IMR-90 (cell line): ENCODE measurements at regions not wholly inside any gene's neighbourhood (a gene's known extent, or its start where the extent isn't known, plus 50 kb on each side); places are given as distances from the start of the nearest gene placed in this dataset.

ENCODE experiments used
- ATAC-seq: fragments of 200-7000 bp; cut with Tn5 transposase; 2 replicates; pipeline ENCODE4 v1.9.1; 2020; ENCODE audit warnings: low read depth, mild to moderate bottlenecking, moderate library complexity
- BruUV-seq: library from RNA; stranded (reverse); fragments of 400-500 nt; replicated peaks from 2 replicates; lab custom pipeline; 2021; lab: Mats Ljungman, UMichigan
- CTCF ChIA-PET: fragments of 300-600 bp; formaldehyde crosslinking; extraction: SDS; loops from one replicate; lab custom pipeline; 2021; ENCODE audit warnings: antibody characterized with exemption; lab: Yijun Ruan, JAX
- POLR2A ChIA-PET: fragments of 300-600 bp; sonication (Branson Sonifier 250); formaldehyde crosslinking; loops from one replicate; lab custom pipeline; 2022; ENCODE audit warnings: antibody characterized with exemption; ENCODE audit not compliant: unreplicated experiment; lab: Charles Lee
- DNase-seq: peaks from one replicate; pipeline ENCODE4 v3.0.0; 2013
- H2AFZ ChIP-seq: replicated peaks from 2 replicates; pipeline ENCODE3; 2013; ENCODE audit warnings: low read length, mild to moderate bottlenecking; ENCODE audit not compliant: poor library complexity
- H2AK5ac ChIP-seq: 2 replicates; pipeline ENCODE4 v1.6.1; 2013; ENCODE audit warnings: low read depth, low read length, inconsistent platforms
- H2AK9ac ChIP-seq: replicated peaks from 2 replicates; pipeline ENCODE3; 2013; ENCODE audit warnings: mild to moderate bottlenecking, low read depth, low read length, moderate library complexity; ENCODE audit not compliant: poor library complexity
- H2BK120ac ChIP-seq: 2 replicates; pipeline ENCODE4 v1.6.1; 2013; ENCODE audit warnings: low read depth, low read length, inconsistent platforms
- H2BK15ac ChIP-seq: 3 replicates; pipeline ENCODE4 v1.6.1; 2013; ENCODE audit warnings: low read depth, low read length, inconsistent platforms
- H2BK20ac ChIP-seq: 2 replicates; pipeline ENCODE4 v1.6.1; 2013; ENCODE audit warnings: low read depth, mild to moderate bottlenecking, inconsistent platforms, low read length, moderate library complexity
- H2BK5ac ChIP-seq: 2 replicates; pipeline ENCODE4 v1.6.1; 2013; ENCODE audit warnings: mild to moderate bottlenecking, low read depth, low read length, inconsistent platforms; ENCODE audit not compliant: poor library complexity, severe bottlenecking
- H3K14ac ChIP-seq: replicated peaks from 2 replicates; pipeline ENCODE4 v1.6.1; 2013; ENCODE audit warnings: low read depth, low read length, inconsistent platforms
- H3K18ac ChIP-seq: 2 replicates; pipeline ENCODE4 v1.6.1; 2013; ENCODE audit warnings: low read depth, low read length, control low read depth
- H3K23ac ChIP-seq: 2 replicates; pipeline ENCODE4 v1.6.1; 2013; ENCODE audit warnings: low read depth, low read length, inconsistent platforms
- H3K27ac ChIP-seq: 2 replicates; pipeline ENCODE4 v1.5.1; 2013; ENCODE audit warnings: mild to moderate bottlenecking, control low read depth, low read length; ENCODE audit not compliant: insufficient read depth
- H3K27me3 ChIP-seq: 2 replicates; pipeline ENCODE4 v1.6.1; 2013; ENCODE audit warnings: low read length; ENCODE audit not compliant: control insufficient read depth, insufficient read depth
- H3K36me3 ChIP-seq: 2 replicates; pipeline ENCODE4 v1.6.1; 2013; ENCODE audit warnings: low read length, mixed read lengths; ENCODE audit not compliant: control insufficient read depth, insufficient read depth
- H3K4ac ChIP-seq: 2 replicates; pipeline ENCODE4 v1.6.1; 2013; ENCODE audit warnings: low read depth, low read length, inconsistent platforms
- H3K4me1 ChIP-seq: 2 replicates; pipeline ENCODE4 v1.6.1; 2013; ENCODE audit warnings: low read length, mixed read lengths; ENCODE audit not compliant: control insufficient read depth, insufficient read depth
- H3K4me2 ChIP-seq: 2 replicates; pipeline ENCODE4 v1.6.1; 2013; ENCODE audit warnings: low read depth, mild to moderate bottlenecking, control low read depth, low read length, moderate library complexity
- H3K4me3 ChIP-seq: 2 replicates; pipeline ENCODE4 v1.5.1; 2013; ENCODE audit warnings: low read depth, mild to moderate bottlenecking, control low read depth, low read length, moderate library complexity; ENCODE audit not compliant: insufficient read depth
- H3K56ac ChIP-seq: 2 replicates; pipeline ENCODE4 v1.6.1; 2013; ENCODE audit warnings: low read length, inconsistent platforms; ENCODE audit not compliant: insufficient read depth; ENCODE audit errors: extremely low read depth
- H3K79me1 ChIP-seq, 2 experiments: 2 replicates each; pipeline ENCODE4 v1.6.1; 2013; ENCODE audit warnings: low read length in 2 of 2, inconsistent platforms in 1 of 2, low read depth in 1 of 2
- H3K9ac ChIP-seq: 2 replicates; pipeline ENCODE4 v1.6.1; 2013; ENCODE audit warnings: low read depth, low read length, control low read depth
- H3K9me1 ChIP-seq: 2 replicates; pipeline ENCODE4 v1.6.1; 2013; ENCODE audit warnings: low read length, inconsistent platforms; ENCODE audit not compliant: insufficient read depth
- H3K9me3 ChIP-seq: 2 replicates; pipeline ENCODE4 v1.6.1; 2013; ENCODE audit warnings: low read length; ENCODE audit not compliant: control insufficient read depth, insufficient read depth
- H4K20me1 ChIP-seq: 2 replicates; pipeline ENCODE4 v1.6.1; 2013; ENCODE audit warnings: low read length, inconsistent platforms; ENCODE audit not compliant: insufficient read depth
- H4K5ac ChIP-seq: 2 replicates; pipeline ENCODE4 v1.6.1; 2013; ENCODE audit warnings: mild to moderate bottlenecking, low read depth, low read length, control low read depth
- H4K8ac ChIP-seq, 2 experiments: 2 replicates each; pipeline ENCODE4 v1.6.1; 2013; ENCODE audit warnings: low read depth in 2 of 2, low read length in 2 of 2, control low read depth in 1 of 2, inconsistent platforms in 1 of 2
- H4K91ac ChIP-seq: 2 replicates; pipeline ENCODE4 v1.6.1; 2013; ENCODE audit warnings: low read depth, low read length, inconsistent platforms; ENCODE audit not compliant: insufficient read depth
- BHLHE40 ChIP-seq: fragments of 150-350 bp; IDR thresholded peaks from 2 replicates; pipeline ENCODE4 v1.6.1; 2016; ENCODE audit warnings: mild to moderate bottlenecking, low read depth, low read length
- CEBPB ChIP-seq: IDR thresholded peaks from 2 replicates; pipeline ENCODE4 v1.6.1; 2012; ENCODE audit warnings: low read depth, low read length, improper control_type of control experiment
- CHD1 ChIP-seq: IDR thresholded peaks from 2 replicates; pipeline ENCODE4 v1.6.1; 2012; ENCODE audit warnings: low read depth, low read length, improper control_type of control experiment
- FOS ChIP-seq: fragments of 150-350 bp; IDR thresholded peaks from 2 replicates; pipeline ENCODE4 v1.6.1; 2016; ENCODE audit warnings: low read depth, low read length
- MAFK ChIP-seq: IDR thresholded peaks from 2 replicates; pipeline ENCODE4 v1.6.1; 2012; ENCODE audit warnings: low read depth, low read length, improper control_type of control experiment
- MAZ ChIP-seq: IDR thresholded peaks from 2 replicates; pipeline ENCODE4 v1.6.1; 2012; ENCODE audit warnings: low read depth, mild to moderate bottlenecking, low read length, improper control_type of control experiment, moderate library complexity, borderline replicate concordance
- MXI1 ChIP-seq: IDR thresholded peaks from 2 replicates; pipeline ENCODE4 v1.6.1; 2012; ENCODE audit warnings: low read depth, mild to moderate bottlenecking, low read length, moderate library complexity, borderline replicate concordance
- NFE2L2 ChIP-seq: fragments of 150-350 bp; IDR thresholded peaks from 2 replicates; pipeline ENCODE4 v1.6.1; 2016; ENCODE audit warnings: low read depth, mild to moderate bottlenecking, low read length
- POLR2A ChIP-seq: IDR thresholded peaks from 2 replicates; pipeline ENCODE4 v1.6.1; 2012; ENCODE audit warnings: mild to moderate bottlenecking, low read depth, low read length
- RAD21 ChIP-seq: IDR thresholded peaks from 2 replicates; pipeline ENCODE4 v1.6.1; 2012; ENCODE audit warnings: low read length, improper control_type of control experiment
- RCOR1 ChIP-seq: IDR thresholded peaks from 2 replicates; pipeline ENCODE4 v1.6.1; 2012; ENCODE audit warnings: mild to moderate bottlenecking, low read length, improper control_type of control experiment; ENCODE audit not compliant: insufficient replicate concordance
- SMC3 ChIP-seq: fragments of 150-350 bp; IDR thresholded peaks from 2 replicates; pipeline ENCODE4 v1.6.1; 2016; ENCODE audit warnings: low read depth, mild to moderate bottlenecking, antibody characterized with exemption, low read length, moderate library complexity
- WGBS, 2 experiments: methylation state at CpG; one replicate each; pipeline versions ENCODE4 v1.1.5 to v1.1.7; 2013; ENCODE audit warnings: missing lambda C conversion rate in 2 of 2; ENCODE audit not compliant: insufficient read length in 1 of 2; ENCODE audit errors: extremely low coverage in 2 of 2; 5-methylcytosine and 5-hydroxymethylcytosine counted together
- dilution Hi-C: fragments of 300-500 bp; cut with HindIII; formaldehyde crosslinking; loops from one replicate; pipeline ENCODE4 v1.14.3; 2018; ENCODE audit warnings: low sequenced_read_pairs; ENCODE audit not compliant: unreplicated experiment
- in situ Hi-C: fragments of 300-500 bp; cut with MboI; formaldehyde crosslinking; loops from 3 replicates; pipeline ENCODE4 v1.14.3; 2019; ENCODE audit warnings: low sequenced_read_pairs, inconsistent platforms, mixed read lengths
- intact Hi-C: fragments of 100-400 bp; cut with micrococcal nuclease; formaldehyde crosslinking; loops from 2 replicates; pipeline ENCODE4 v1.10.0; 2022
- TF ChIP-seq, protein P1 (sequence below): conservative IDR thresholded peaks from 2 replicates; pipeline ENCODE4 v1.5.1; 2012; ENCODE audit warnings: mild to moderate bottlenecking, low read depth, low read length, improper control_type of control experiment

DNA sequence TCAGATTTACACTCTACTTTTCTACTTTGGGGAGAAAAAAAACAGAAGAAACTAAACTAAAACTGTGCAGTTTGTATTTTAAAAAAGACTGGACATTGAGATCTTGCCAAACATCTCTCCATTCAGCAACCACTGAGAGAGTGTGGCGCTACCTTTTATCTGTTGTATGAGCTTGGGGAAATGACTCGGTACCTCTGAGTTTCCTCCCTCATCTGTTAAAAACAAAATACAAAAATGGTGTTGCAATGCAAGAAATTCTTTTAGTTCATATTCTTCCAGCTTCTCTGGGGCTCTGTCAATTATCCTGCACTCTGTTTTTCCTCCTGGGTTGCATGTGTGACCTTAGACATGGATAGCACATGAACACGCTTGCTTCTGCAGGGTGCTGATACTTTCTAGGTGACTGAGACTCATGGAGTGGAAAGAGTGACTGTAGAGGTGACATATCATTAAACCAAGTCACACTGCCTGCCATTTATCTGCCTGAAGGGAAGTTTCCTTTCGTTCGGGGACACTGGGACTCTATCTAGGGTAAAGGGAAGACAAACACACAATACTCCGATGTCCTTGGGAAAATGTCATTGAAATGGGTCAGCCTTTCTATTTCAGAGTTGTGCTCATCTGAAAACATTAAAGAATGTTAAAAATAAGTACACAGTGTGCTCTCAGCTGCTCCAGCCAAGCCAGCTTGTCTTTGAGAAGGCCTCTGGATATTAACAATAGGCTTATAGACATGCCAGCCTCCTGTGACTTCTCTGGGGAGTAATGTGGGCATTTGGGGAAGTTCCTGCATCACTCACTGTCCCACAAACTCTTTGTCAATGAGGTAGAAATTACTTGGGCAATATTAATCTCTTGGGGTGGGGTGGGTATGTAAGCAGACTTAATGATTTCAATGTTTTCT is 91.4 kb downstream of the TRIB2 start:
- dilution Hi-C loops (no loop called here), in situ Hi-C loops (no loop called here), intact Hi-C loops (no loop called here)
- H2BK5ac ChIP-seq, result no peak overlapping the region
- H4K91ac ChIP-seq, result no peak overlapping the region
- H3K27me3 ChIP-seq, result no peaks in the 10 kb centered on the region
- ChIA-PET CTCF (no interaction called here), POLR2A (no interaction called here)
- no peaks in the 10 kb centered on the region for H4K20me1 ChIP-seq
- no peak overlapping the region for H2AFZ ChIP-seq
- no CpG with 5 or more reads among the region's 6 CpGs for WGBS, 2 experiments
- H2BK20ac ChIP-seq, result no peak overlapping the region
- H3K4me1 ChIP-seq, result no peaks in the 10 kb centered on the region
- H2BK15ac ChIP-seq, result no peak overlapping the region
- H2BK120ac ChIP-seq, result no peak overlapping the region
- no peak overlapping the region for H3K4ac ChIP-seq
- no peak overlapping the region for H3K27ac ChIP-seq
- no peak for ATAC-seq
- TF ChIP-seq RCOR1, result no peak
- TF ChIP-seq SMC3, result no peak
- TF ChIP-seq RAD21, result no peak
- no peak for TF ChIP-seq MAFK
- no peak for TF ChIP-seq CEBPB
- TF ChIP-seq CHD1, result no peak
- no peak for TF ChIP-seq FOS
- TF ChIP-seq, protein P1, sequence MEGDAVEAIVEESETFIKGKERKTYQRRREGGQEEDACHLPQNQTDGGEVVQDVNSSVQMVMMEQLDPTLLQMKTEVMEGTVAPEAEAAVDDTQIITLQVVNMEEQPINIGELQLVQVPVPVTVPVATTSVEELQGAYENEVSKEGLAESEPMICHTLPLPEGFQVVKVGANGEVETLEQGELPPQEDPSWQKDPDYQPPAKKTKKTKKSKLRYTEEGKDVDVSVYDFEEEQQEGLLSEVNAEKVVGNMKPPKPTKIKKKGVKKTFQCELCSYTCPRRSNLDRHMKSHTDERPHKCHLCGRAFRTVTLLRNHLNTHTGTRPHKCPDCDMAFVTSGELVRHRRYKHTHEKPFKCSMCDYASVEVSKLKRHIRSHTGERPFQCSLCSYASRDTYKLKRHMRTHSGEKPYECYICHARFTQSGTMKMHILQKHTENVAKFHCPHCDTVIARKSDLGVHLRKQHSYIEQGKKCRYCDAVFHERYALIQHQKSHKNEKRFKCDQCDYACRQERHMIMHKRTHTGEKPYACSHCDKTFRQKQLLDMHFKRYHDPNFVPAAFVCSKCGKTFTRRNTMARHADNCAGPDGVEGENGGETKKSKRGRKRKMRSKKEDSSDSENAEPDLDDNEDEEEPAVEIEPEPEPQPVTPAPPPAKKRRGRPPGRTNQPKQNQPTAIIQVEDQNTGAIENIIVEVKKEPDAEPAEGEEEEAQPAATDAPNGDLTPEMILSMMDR, result no peak
- TF ChIP-seq MAZ, result no peak
- no peak for TF ChIP-seq POLR2A
- no peak for TF ChIP-seq MXI1
- no peak for TF ChIP-seq NFE2L2
- TF ChIP-seq BHLHE40, result no peak
- H3K79me1 ChIP-seq, result no peaks in the 10 kb centered on the region
- no peak overlapping the region for H4K8ac ChIP-seq
- no peak overlapping the region for H3K18ac ChIP-seq
- no peak overlapping the region for H3K9ac ChIP-seq
- H4K5ac ChIP-seq, result no peak overlapping the region
- no peak overlapping the region for H3K23ac ChIP-seq
- no peaks in the 10 kb centered on the region for H3K36me3 ChIP-seq
- H2AK5ac ChIP-seq, result no peak overlapping the region
- H3K14ac ChIP-seq, result 0 out of 2 replicates have a peak overlapping the region, but pooled peaks have one; percentile 1
- no peak overlapping the region for H3K4me3 ChIP-seq
- no peak overlapping the region for H3K4me2 ChIP-seq
- no peaks in the 10 kb centered on the region for H3K9me3 ChIP-seq
- no TSS peak for BruUV-seq
- no peaks in the 10 kb centered on the region for H3K9me1 ChIP-seq
- no peak overlapping the region for H3K56ac ChIP-seq
- H2AK9ac ChIP-seq, result no peak overlapping the region
- DNase-seq, result no peak
